ENCODE measurements at regions not wholly inside any gene's neighbourhood (a gene's known extent, or its start where the extent isn't known, plus 50 kb on each side); places are given as distances from the start of the nearest gene placed in this dataset.

GRCh38 chr13:112236539-112237197 lies 139.5 kb upstream of the SPACA7 start:
- DNase-seq (ENCODE audit: low read depth, low spot score) (no peak), ATAC-seq (no peak)
- Histone ChIP-seq H3K79me2 (ENCODE audit: insufficient read depth, low read length) (no peaks in the 10 kb centered on the region), H4K20me1 (ENCODE audit: insufficient read depth) (no peaks in the 10 kb centered on the region), H3K9ac (ENCODE audit: low read length) (no peak overlapping the region), H3K36me3 (ENCODE audit: control insufficient read depth in 1 of 2, insufficient read depth in 2 of 2, low read length in 2 of 2) (no peaks in the 10 kb centered on the region), H2AFZ (ENCODE audit: low read depth, low read length, poor library complexity, severe bottlenecking) (no peak overlapping the region), H3K27ac (ENCODE audit: low read depth, low read length) (no peak overlapping the region), H3K4me1 (ENCODE audit: control insufficient read depth in 1 of 2, insufficient read depth in 2 of 2, low read length in 2 of 2) (no peaks in the 10 kb centered on the region), H3K9me3 (ENCODE audit: control insufficient read depth in 1 of 2, insufficient read depth in 1 of 2, low read depth in 1 of 2, low read length in 2 of 2) (no peaks in the 10 kb centered on the region), H3K9me2 (ENCODE audit: insufficient read depth) (no peaks in the 10 kb centered on the region), H3K4me2 (ENCODE audit: low read length) (no peak overlapping the region), H3K27me3 (ENCODE audit: insufficient read depth, low read length) (peaks cover 14% of the 10 kb centered on the region), H3K4me3 (replicated peaks in 1 of 2; ENCODE audit: low read depth in 1 of 2, low read length in 2 of 2) (no peak overlapping the region)
- POLR2A ChIA-PET, result no interaction called here
- CTCF ChIA-PET, result no interaction called here
- RAD21 ChIA-PET (ENCODE audit: low non-redundant PET in 1 of 2, low total read pairs in 2 of 2, uncharacterized antibody in 2 of 2, unreplicated experiment in 2 of 2), result no interaction called here
- TF ChIP-seq, protein P1, sequence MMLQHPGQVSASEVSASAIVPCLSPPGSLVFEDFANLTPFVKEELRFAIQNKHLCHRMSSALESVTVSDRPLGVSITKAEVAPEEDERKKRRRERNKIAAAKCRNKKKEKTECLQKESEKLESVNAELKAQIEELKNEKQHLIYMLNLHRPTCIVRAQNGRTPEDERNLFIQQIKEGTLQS (IDR thresholded peaks at IDR 0.05), result no peak
- no peak for TF ChIP-seq EZH2 (IDR thresholded peaks at IDR 0.05)
- TF ChIP-seq SP1 (IDR thresholded peaks at IDR 0.05; ENCODE audit: low read depth), result no peak
- no peak for TF ChIP-seq CEBPB (IDR thresholded peaks at IDR 0.05; ENCODE audit: low read depth)
- no peak for TF ChIP-seq CBX3 (IDR thresholded peaks at IDR 0.05; ENCODE audit: low read depth)
- TF ChIP-seq SRF (IDR thresholded peaks at IDR 0.05; ENCODE audit: low read depth), result no peak
- no peak for TF ChIP-seq ELF1 (IDR thresholded peaks at IDR 0.05; ENCODE audit: borderline replicate concordance, low read depth)
- no peak for TF ChIP-seq POLR2A (IDR thresholded peaks at IDR 0.05; ENCODE audit: borderline replicate concordance, extremely low read depth, insufficient read depth, insufficient read length)
- TF ChIP-seq ZNF274 (IDR thresholded peaks at IDR 0.05; ENCODE audit: low read depth, low read length), result no peak
- no peak for TF ChIP-seq JUND (IDR thresholded peaks at IDR 0.05)
- no peak for TF ChIP-seq EZH2phosphoT487 (IDR thresholded peaks at IDR 0.05; ENCODE audit: borderline replicate concordance)
- TF ChIP-seq FOSL1 (IDR thresholded peaks at IDR 0.05; ENCODE audit: low read depth), result no peak
- BruUV-seq (replicated peaks), result no TSS peak
- intact Hi-C loops (cut with micrococcal nuclease), result no loop called here

- Histone ChIP-seq H3K27me3 (ENCODE audit: insufficient read depth, low read length) (peaks cover 26% of the 10 kb centered on the region), H3K4me3 (replicated peaks in 1 of 2; ENCODE audit: low read depth in 1 of 2, low read length in 2 of 2) (no peak overlapping the region), H3K27ac (ENCODE audit: low read depth, low read length) (no peak overlapping the region), H3K9ac (ENCODE audit: low read length) (no peak overlapping the region), H4K20me1 (ENCODE audit: insufficient read depth) (no peaks in the 10 kb centered on the region), H2AFZ (ENCODE audit: low read depth, low read length, poor library complexity, severe bottlenecking) (no peak overlapping the region), H3K4me2 (ENCODE audit: low read length) (no peak overlapping the region), H3K9me3 (ENCODE audit: control insufficient read depth in 1 of 2, insufficient read depth in 1 of 2, low read depth in 1 of 2, low read length in 2 of 2) (no peaks in the 10 kb centered on the region), H3K9me2 (ENCODE audit: insufficient read depth) (no peaks in the 10 kb centered on the region), H3K4me1 (ENCODE audit: control insufficient read depth in 1 of 2, insufficient read depth in 2 of 2, low read length in 2 of 2) (no peaks in the 10 kb centered on the region), H3K79me2 (ENCODE audit: insufficient read depth, low read length) (no peaks in the 10 kb centered on the region), H3K36me3 (ENCODE audit: control insufficient read depth in 1 of 2, insufficient read depth in 2 of 2, low read length in 2 of 2) (no peaks in the 10 kb centered on the region)
- POLR2A ChIA-PET, result no interaction called here
- no TSS peak for BruUV-seq (replicated peaks)
- DNase-seq (ENCODE audit: low read depth, low spot score) (no peak), ATAC-seq (no peak)
- RAD21 ChIA-PET (ENCODE audit: low non-redundant PET in 1 of 2, low total read pairs in 2 of 2, uncharacterized antibody in 2 of 2, unreplicated experiment in 2 of 2), result interaction anchor here in 1 of 2 experiments (0.7 kb wide), 1 partner anchor 1310 kb away, joined by 5 read pairs; no protein-coding TSS in a partner anchor
- CTCF ChIA-PET, result no interaction called here
- intact Hi-C loops (cut with micrococcal nuclease), result no loop called here
- no peak for TF ChIP-seq FOSL1 (IDR thresholded peaks at IDR 0.05; ENCODE audit: low read depth)
- TF ChIP-seq, protein P1 (IDR thresholded peaks at IDR 0.05), result no peak
- no peak for TF ChIP-seq CEBPB (IDR thresholded peaks at IDR 0.05; ENCODE audit: low read depth)
- TF ChIP-seq CTCF (IDR thresholded peaks at IDR 0.05 in 2 of 3, conservative IDR thresholded peaks at IDR 0.05 in 1 of 3; ENCODE audit: borderline replicate concordance in 1 of 3, insufficient read depth in 1 of 3, low read depth in 2 of 3, low read length in 2 of 3), result no peak
- TF ChIP-seq REST (IDR thresholded peaks at IDR 0.05; ENCODE audit: low read depth), result no peak
- no peak for TF ChIP-seq POLR2AphosphoS5 (IDR thresholded peaks at IDR 0.05; ENCODE audit: low read depth, low read length)
These were observed 137.6 kb upstream of the SPACA7 start for GRCh38 chr13:112238436-112238995.
